GM18907 (cell line): ENCODE measurements at regions not wholly inside any gene's neighbourhood (a gene's known extent, or its start where the extent isn't known, plus 50 kb on each side); places are given as distances from the start of the nearest gene placed in this dataset.

Source experiments
- ATAC-seq: cut with Tn5 transposase; IDR thresholded peaks from one replicate; pipeline ENCODE4 v1.9.1; 2021; ENCODE audit warnings: mild to moderate bottlenecking, moderate library complexity; ENCODE audit not compliant: unreplicated experiment

- ATAC-seq: no peak
Measured at GRCh38 chr3:187992609-187993008, 161.3 kb upstream of the LPP start.

GRCh38 chr3:187994221-187995042 is 159.5 kb upstream of the LPP start:
- no peak for ATAC-seq

DNA sequence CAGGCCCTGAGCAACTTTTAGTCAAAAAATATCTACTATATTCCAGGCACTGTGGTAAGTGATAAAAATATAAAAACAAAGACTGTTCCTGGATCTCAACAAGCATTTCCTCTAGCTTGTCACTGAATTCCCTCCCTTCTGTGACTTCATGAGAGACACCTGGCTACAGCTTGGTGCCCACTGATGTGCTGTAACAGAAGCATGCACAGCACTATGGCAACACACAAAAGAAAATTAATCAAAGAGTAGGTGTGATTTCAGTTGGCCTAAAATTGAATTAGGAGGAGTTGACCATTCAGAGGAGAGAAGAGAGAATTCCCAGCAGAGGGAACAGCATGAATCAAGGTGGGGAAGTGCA is 158.9 kb upstream of the LPP start:
- ATAC-seq: no peak

GRCh38 chr3:187995667-187996066 is 158.3 kb upstream of the LPP start:
- no peak for ATAC-seq

GRCh38 chr3:187996609-187997008 is 157.3 kb upstream of the LPP start:
- no peak for ATAC-seq

- no peak for ATAC-seq
Measured at GRCh38 chr3:187997490-187997889, 156.5 kb upstream of the LPP start.

DNA sequence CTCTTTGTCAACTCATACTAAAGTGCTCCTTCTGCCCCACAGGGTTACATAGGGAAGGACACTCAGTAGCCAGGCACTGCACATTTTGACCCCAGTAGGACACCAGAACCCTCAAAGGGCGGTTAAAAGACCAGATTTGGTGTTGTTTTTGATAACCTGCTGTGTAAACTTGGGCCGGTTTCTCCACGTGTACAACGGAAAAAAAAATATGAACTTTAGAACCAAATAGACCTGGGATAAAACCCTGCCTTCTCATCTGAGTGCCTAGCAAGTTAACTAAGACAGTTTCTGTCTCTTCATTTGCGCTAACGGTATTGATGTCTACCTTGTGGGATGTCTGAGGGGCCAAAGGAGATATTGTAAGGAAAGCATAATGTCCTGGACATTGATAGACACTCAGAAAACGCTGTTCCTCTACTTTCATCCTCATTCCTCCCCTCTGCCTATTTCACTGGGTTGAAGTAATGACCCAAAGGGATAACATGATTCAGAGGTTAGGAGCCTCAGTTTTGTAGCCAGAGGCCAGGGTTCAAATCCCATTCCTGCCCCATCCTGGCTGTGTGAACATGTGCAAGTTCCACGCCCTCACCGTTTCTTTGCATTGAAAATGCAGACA is 155.9 kb upstream of the LPP start:
- no peak for ATAC-seq

DNA sequence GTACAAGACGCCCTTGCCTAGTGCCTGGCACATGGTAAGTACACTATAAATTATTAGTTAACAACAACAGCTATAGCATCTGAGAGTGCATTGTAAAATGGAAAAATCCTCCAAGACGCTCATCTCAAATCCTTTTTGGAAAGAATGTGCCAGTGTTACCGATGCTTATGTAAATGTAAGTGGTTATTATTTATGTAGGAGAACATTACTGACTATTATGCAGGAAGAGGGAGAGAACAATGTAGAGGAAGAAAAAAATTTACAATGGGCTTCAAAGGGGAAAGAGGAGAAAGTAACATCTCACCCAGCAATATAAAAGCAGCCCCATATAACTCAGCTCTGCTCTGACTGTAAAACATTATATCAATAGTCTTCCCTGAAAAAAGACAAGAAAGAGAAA is 155.3 kb upstream of the LPP start:
- ATAC-seq: no peak

GRCh38 chr3:187999821-188000220 is 154.1 kb upstream of the LPP start:
- no peak for ATAC-seq

GRCh38 chr3:188000361-188000861 is 153.5 kb upstream of the LPP start:
- no peak for ATAC-seq

DNA sequence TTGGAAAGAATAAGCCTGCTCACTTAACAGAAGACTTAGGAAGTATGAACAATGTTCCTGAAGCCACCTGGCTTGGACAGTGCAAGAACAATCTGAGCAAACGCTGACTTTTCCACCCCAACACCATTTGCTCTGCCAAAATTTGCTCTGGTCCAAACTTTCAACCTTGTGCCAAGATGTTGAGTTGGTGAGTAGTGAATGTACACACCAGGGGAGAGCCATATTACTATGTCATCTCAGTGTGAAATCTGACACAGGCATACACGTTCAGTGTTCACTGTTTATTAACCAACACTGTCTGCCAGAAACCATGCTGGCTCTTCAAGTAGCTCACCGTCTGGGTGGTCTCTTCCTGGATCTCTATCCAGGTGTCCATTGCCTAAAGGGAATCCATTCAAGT is 152.9 kb upstream of the LPP start:
- ATAC-seq: no peak

DNA sequence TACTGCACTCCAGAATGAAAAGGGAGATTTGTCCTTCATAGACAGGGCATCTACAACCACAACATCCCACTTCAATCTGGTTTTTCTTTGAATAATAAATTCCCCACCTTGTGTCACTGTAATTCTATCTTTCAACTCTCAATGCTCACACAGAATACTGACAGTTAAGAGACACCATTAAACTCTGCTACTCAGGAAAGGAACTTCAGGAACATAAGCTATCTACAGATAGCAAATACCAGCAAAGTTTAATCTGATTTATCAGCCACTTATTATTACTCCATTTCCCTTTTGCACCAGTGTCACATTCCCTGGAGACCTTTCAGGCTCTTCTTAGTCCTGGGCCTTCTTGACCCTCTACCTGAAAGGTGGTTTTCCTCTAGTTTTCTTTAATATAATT is 152.0 kb upstream of the LPP start:
- no peak for ATAC-seq

- no peak for ATAC-seq
Measured at GRCh38 chr3:188002626-188003138, 151.3 kb upstream of the LPP start.

DNA sequence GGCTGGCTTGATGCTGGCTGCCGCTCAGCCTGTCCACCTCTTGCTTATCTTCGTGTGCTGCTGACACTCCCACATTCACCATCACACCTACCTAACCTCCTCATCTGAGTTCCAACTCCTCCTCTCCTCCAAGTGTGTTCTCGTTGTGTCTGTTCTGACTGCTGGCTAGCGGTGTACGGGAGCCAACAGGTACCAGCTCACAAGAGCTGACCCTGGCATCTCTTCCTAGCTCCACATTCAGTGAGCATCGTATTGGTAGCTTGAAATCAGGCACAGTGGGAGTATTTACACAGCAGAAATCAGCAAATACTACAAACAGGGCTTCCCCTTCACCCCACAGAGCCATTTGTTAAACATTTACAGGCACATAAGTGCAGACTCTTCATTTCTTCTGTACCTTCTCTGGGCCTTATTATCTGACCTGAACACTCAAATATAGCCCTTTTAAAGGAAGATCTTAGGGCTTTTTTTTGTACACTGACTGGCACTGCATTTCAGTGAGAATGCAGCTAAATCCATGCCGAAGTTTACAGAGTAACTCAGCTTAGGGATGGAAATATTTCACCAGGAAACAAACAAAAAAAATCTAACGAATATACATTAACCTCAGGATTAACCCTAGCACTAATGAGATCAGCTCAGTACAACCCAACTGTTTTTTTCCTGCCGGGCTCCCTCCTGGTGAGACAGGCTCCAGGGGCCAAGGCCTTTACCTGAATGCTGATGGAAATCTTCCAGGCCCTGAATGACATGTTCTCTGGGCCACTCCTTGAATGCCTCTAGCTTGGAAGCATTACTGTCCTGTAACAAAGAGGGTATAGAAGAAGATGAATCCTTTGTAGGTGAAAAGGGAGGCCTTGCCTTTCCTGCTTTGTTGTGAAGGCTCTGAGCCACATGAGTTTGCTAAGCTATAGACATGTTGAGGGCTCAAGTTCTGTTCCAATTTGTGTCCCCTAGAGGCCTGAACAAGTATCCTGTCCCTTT is 150.5 kb upstream of the LPP start:
- no peak for ATAC-seq

GRCh38 chr3:188006726-188007393 is 147.1 kb upstream of the LPP start:
- ATAC-seq: no peak

GRCh38 chr3:188007897-188008296 is 146.1 kb upstream of the LPP start:
- no peak for ATAC-seq

DNA sequence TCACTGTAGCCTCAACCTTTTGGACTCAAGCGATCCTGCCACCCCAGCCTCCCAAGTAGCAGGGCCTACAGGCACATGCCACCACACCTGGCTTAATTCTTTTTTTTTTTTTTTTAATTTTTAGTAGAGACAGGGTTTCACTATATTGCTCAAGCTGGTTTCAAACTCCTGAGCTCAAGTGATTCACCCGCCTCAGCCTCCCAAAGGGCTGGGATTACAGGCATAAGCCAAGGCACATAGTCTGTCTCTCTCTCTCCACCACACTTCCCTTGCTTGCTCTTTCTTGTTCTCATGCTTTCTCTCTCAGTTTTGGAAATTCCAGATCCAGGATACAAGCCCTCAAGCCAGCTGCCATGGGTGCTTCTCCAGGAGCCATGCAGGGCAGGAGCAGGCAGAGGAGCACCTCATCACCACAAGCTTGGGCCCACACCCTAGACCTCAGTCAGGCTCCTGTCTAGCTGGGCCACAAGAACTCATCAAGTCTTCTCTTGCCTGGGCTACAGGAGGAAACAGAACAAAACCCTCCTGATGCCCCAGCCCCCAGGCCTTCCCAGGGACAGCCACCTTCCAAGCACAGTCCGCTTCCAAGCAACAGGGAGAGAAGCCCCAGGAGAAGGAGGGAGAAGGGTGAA is 145.3 kb upstream of the LPP start:
- ATAC-seq: no peak

GRCh38 chr3:188010478-188010877 is 143.5 kb upstream of the LPP start:
- no peak for ATAC-seq

GRCh38 chr3:188019727-188020126 is 134.2 kb upstream of the LPP start:
- ATAC-seq: no peak

DNA sequence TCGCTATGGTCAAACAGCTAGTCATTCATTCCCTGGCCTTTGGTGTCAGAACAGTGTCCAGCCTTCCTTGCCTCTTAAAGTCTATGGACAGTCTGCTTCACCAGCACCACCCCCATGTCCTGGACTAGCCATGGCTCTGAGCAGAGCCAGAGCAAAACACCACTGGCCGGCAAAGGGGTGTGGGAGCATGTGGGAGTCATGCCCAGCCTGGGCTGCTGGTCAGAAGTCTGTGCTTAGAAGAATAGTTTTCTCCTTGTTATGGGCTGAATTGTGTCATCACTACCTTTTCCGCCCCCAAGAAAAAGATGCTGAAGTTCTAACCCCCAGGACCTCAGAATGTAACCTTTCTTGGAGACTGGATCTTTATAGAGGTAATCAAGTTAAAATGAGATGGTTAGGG is 132.9 kb upstream of the LPP start:
- no peak for ATAC-seq
